Stimulated activated CD4-positive, alpha-beta T cell treated with anti-CD3 and anti-CD28 coated beads, Interleukin-12 subunit alpha, Interleukin-12 subunit beta, amount 100 ng/mL, for 48 hours (primary cell): ENCODE measurements at regions not wholly inside any gene's neighbourhood (a gene's known extent, or its start where the extent isn't known, plus 50 kb on each side); places are given as distances from the start of the nearest gene placed in this dataset.
"Not testable (repeated sequence)": the region's sequence is repeated elsewhere in the genome, so short reads cannot be mapped to it uniquely, and the experiment has no call there.

Source experiments
- DNase-seq, 3 donors: peaks; one replicate each; pipeline ENCODE4 v3.0.0-alpha.2; 2020; ENCODE audit warnings: low read depth in 2 of 3, low spot score in 1 of 3

DNA sequence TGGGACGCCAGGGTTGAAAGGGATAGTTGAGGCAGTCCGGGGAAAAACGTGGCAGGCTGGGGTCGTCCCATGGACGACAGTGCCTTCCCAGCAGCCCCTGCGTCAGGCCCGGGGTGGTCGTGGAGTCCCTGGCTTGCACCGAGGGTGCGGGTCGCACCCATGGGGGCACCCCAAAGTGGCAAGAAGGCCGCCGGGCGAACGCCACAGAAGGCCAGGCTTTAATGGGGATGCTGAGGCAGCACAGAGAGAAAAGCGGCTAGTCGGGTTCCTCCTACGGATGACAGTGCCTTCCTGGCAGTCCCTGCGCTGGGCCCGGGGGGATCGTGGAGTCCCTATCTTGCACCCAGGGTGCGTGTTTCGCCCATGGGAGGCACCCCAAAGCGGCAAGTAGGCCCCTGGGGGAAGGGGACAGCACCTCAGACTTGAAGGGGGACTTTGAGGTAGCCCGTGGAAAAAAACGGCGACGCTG, 158.6 kb upstream of the ALG10B start:
- DNase-seq: no peak

DNA sequence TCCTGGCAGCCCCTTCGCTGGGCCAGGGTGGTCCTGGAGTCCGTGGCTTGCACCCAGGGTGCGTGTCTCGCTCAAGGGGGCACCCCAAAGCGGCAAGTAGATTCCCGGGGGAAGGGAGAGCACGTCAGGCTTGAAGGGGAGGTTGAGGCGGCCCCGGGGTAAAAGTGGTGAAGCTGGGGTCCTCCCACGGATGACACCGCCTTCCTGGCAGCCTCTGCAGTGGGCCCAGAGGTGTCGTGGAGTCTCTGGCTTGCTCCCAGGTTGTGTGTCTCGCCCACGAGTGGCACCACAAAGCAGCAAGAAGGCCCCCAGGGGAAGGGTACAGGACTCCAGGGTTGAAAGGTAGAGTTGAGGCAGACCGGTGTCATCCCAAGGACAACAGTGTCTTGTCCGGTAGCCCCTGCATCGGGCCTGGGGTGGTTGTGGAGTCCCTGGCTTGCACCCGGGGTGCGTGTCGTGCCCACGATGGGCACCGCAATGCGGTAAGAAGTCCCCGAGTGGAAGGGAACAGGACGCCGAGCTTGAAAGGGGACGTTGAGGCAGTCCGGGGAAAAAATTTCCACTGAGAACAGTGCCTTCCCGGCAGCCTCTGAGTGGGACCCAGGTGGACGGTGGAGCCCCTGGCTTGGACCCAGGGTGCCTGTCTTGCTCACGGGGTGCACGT, 158.0 kb upstream of the ALG10B start:
- no peak for DNase-seq

DNA sequence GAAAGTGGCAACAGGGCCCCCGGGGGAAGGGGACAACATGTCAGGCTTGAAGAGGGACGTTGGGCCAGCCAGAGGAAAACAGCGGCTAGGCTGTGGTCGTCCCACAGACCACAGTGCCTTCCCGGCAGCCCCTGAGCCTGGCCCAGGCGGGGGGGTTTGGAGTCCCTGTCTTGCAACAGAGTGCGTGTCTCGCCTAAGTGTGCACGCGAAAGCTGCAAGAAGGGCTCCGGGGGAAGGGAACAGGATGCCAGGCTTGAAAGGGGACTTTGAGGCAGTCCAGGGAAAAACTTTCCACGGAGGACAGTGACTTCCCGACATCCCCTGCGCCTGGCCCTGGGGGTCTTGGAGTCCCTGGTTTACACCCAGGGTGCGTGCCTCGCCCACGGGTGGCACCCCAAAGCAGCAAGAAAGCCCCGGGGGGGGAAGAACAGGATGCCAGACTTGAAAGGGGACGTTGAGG, 157.5 kb upstream of the ALG10B start:
- DNase-seq: no peak

DNA sequence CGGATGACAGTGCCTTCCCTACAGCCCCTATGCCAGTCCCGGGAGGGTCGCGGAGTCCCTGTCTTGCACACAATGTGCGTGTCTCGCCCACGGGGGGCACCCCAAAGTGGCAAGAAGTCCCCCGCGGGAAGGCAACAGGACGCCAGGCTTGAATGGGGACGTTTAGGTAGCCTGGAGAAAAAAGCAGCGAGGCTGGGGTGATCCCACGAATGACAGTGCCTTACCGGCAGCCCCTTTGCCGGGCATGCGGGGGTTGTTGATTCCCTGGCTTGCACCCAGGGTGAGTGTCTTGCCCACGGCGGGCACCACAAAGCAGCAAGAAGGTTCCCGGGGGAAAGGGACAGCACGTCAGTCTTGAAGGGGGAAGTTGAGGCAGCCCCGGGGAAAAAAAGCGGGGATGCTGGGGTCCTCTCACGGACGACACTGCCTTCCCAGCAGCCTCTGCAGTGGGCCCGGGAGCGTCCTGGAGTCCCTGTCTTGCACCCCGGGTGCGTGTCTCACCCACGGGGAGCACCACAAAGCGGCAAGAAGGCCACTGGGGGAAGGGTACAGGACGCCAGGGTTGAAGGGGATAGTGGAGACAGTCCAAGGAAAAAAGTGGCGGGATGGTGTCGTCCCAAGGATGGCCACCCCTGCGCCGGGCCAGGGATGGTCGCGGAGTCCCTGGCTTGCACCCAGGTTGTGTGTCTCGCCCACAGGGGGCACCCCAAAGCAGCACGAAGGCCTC, 156.8 kb upstream of the ALG10B start:
- DNase-seq: no peak

DNA sequence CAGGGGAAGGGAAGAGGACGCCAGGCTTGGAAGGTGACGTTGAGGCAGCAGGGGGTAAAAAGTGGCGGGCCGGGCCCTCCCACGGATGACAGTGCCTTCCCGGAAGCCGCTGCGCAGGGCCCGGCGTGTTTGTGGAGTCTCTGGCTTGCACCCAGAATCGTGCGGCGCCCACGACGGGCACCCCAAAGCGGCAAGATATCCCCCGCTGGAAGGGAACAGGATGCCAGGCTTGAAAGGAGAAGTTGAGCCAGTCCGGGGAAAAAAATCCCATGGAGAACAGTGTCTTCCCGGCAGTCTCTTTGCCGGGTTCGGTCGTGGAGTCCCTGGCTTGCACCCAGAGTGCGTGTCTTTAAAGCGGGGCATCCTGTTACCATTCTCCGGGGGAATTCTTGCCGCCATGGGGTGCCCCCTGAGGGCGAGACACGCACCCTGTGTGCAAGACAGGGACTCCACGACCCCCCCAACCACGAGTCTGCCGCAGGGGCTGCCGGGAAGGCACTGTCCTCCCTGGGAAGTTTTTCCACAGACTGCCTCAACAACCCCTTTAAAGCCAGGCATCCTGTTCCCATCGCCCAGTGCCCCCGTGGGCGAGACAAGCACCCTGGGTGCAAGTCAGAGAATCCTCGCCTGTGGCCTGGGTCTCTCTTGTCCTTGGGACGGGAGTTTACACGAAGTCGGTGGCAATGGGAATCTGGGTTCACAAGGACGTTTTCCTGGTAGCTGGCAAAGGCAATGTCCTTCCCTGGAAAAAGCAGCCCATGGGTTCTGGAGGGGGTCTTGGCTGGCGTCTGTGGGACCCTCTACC, 156.1 kb upstream of the ALG10B start:
- no peak for DNase-seq

DNA sequence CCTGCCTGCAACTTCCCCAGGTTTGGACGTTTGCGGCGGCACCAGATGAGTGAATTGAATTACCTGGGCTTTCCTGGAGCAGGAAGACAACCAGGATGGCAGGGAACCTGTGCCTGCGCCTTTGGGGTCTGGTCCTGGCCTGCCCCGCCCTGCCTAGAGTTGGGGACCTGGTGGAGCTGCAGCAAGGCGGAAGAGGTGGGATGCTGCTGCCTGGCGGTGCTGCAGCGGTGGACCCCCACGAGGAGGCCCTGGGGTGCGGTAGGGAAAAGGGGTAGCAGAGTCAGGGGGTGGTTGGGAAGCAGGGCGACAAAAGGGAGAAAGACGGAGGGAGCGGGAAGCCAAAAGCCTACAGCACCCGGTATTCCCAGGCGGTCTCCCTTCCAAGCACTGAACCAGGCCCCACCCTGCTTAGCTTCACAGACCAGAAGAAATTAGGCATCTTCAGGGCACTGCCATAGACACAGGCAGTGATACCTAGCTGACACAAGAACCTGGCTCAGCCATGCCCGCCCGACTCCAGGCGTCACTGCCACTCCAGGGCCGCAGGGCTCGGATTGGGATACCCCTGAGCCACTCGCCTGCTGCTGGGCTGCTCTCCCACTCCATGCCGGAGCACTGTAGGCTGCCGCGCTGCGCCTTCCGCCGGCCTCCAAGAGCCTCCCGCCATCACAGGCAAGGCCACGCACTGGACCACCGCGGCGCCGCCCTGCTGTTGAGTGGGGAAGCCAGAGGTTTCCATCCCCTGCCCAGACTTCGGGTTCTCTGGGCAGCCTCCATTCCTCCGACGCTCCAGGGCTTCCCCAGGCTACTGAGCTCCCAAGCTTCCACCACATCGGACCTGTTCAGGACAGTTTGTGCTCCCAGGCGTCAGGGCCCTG, 155.2 kb upstream of the ALG10B start:
- no peak for DNase-seq

DNA sequence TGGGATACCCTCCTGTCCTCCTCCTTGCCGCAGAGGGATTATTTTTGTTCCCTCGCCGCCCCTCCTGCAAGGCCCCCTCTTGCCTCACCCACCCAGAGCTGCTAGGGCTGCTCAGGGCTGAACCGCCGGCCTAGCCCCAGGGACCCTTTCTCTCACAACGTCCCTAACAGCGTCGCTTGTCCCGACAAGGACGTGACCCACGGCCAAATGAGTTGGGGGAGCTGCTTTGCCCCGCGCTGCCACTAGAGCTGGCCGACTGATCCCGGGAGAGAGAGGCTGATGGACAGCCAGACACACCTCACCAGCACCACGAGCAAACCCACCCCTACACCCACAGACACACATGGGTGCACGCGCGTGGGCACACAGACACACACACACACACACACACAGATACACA, 154.6 kb upstream of the ALG10B start:
- DNase-seq: no peak

DNA sequence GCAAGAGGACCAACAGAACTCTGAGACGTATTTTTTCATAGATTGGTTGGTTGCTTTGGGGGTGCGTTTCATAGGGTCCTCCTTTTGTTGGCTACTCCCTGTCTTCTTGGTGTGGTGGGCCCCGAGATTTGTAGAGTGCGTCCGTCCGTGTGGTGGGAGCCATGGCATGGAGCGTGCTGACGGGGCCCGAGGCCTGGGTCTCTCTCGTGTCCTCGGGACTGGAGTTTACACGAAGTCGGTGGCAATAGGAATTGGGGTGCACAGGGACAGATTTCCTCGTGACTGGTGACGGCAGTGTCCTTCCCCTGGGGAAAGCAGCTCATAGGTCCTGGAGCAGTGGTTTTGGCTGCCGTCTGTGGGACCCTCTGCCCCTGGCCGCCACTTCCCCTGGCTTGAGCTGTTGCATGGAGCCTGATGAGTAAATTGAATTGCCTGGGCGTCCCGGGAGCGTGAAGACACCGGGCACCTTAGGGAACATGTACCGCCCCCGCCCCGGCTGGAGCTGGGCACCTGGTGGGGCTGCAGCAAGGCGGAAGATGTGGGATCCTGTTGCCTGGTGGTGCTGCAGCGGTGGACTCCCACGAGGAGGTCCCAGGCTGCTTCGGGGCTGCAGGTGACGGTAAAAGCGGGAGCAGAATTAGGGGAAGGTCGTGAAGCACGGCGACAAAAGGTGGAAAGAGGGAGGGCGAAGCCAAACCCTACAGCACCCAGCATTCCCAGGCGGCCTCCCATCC, 153.7 kb upstream of the ALG10B start:
- no peak for DNase-seq

DNA sequence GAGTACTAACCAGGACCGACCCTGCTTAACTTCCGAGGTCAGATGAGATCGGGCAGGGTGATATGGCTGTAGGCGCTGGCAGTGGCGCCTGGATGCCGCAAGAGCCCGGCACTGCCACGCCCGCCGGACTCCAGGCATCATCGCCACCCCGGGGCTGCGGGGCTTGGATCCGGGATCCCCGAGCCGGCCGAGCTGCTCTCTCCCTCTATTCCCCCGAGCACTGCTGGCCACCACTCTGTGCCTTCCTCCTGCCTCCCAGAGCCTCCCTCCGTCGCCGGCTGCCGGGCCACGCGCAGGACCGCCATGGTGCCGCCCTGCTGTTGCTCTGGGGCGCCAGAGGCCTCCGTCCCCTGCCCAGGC, 153.2 kb upstream of the ALG10B start:
- no peak for DNase-seq

DNA sequence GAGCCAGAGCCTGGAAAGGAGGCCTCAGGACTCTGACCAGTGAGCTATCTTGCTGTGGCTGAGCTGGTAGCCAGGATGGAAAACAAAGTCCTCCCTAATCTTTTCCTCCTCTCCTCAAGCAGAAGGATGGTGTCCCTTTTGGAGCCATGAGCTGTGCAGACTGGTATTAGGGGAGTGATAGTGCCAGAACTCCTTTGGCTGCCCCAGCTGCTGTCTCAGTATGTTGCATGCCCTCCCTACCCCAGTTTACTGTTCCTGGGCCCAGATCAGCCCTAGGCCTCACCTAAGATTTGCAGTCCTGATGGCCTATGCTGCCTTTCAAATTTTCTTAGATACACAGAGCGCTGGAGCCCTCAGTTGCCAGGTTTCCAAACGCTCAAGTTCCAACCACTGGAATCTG, 150.3 kb upstream of the ALG10B start:
- DNase-seq: no peak

DNA sequence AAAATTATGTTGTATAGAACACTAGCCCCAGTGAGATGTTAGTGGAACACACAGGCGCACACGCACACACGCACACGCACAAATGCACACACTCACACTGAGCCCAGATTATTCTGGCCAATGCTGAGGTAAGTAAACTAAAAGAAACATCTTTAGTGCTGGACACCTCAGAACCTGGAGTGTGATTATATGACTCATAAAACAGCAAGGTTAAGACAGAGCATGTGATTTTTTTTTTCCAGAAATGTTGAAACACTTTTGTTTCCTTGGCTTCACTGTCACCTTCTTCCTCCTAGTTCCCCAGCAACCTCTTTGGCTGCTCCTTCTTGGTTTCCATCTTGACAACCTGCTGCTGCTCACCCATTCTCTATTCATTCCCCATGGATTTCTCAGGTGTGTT, 141.0 kb upstream of the ALG10B start:
- DNase-seq: no peak

DNA sequence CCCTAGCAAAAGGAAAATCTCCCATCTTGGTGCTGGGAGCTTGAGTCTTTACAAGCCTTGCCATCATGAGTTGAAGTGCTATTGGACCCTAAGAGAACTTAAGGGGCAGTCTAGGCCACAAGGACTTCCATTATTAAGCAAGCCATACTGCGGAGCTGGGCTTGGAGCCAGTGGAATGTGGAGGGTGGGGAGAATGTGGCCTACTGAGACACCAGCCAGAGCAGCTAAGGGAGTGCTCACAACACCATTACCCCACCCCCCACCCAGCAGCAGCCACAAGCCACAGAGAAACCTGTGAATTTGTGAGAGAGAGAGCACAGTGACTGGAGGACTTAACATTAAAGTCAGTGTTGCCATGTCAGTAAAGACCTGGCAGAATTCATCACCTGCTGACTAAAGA, 133.0 kb upstream of the ALG10B start:
- DNase-seq: not testable (repeated sequence)

DNA sequence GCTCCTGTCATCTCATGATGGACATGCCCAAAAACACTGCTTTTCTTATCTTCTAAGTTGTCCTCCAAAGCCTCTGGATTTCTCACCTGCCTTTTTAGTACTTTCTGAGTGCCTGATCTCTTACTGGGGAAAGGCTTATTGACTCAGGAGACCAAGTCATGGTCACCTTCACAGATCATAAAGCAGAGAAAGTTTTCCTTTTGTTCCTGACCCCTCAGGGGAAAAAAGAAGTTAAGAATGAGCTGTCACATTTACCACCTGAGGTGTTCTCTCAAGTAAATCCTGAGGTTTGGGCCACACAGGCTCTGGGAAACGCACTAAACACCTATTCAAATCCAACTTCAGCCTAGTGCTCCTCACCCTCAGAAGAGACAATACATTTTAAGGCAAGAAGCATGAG, 119.3 kb upstream of the ALG10B start:
- not testable (repeated sequence) for DNase-seq

DNA sequence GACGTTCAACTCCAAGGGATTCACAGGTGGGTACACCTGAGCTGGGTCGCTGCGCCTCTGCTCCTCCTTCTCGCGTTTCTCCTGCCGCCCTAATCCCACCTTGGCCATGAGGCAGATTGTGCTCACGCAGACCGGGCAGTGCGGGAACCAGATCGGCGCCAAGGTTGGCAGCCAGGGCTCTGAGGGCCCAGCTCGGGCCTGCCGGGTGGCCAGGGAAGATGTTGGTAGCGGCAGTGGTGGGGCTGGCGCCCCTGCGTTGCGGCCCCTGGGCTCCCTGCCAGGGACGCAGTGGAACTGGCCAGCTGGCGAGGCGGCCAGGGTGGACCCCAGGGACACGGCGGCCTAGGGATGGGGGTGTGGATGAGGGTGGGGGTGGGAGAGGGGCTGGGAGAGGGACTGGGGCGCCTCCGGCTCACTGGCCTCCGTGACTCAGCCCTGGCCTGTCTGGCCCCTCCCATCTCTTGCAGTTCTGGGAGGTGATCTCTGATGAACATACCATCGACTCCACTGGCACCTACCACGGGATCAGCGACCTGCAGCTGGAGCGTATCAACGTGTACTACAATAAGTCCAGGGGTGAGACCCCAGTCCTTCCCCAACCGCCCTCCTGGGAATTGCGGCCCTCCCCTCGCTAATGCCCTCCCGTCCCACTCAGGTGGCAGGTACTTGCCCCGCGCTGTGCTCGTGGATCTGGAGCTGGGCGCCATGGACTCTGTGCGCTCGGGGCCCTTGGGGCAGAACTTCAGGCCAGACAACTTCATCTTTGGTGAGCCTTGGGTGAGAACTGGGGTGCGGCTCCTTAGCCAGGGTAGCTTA, 114.9 kb upstream of the ALG10B start:
- no peak for DNase-seq

DNA sequence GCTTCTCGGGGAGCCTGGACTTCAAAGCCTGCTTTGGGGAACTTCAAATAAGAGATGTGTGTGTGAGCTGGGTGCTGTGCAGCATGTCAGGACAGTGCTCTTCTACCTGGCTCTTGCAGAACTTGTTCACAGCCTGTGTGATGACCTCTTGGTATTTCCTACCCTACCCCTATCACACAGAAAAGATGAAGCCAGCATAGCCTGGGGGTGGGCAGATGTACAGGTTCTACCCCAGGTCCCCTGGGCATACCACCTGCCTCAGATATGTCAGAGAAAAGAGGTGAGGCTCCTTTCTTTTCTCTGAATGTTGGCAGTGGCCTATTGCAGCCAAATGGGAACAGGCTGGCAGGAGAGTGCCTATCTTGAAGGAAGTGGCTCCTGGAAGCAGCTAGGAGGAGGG, 111.7 kb upstream of the ALG10B start:
- no peak for DNase-seq

DNA sequence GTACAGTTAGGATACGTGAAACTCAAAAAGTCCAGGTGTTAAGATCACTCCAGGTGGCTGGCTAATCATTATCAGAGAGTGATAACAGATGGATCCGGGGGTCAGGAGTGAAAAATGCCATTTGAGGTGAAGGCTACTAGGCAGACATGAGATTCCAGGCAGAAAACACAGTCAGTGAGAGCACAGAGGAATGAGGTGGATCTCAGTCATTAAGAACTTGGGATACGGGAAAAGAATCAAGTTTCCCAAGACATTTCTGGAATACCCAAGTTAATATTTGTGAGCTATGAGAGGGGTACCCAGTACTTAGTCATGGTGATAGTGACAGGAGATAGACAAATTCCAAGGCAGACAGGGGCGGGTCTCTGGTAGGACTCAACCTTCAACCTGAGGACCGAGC, 94.6 kb upstream of the ALG10B start:
- no peak for DNase-seq

DNA sequence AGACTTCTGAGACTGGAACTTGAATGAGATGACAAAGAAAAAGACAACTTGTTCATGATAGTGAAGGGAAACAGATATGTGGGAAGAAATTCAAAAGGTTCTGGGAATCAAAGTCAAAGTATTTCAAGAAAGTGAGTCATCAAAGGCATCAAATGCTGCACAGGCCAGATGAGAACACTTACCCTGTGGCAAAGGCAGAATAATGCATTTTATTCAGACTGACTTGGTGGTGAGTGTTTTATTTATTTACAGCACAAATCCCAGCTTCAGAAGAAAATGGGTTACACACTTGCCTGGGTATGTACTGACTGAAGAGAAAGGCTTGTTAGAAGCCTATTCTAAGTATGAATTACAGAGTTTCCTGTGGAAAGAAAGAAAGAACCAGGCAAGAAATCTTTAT, 78.2 kb upstream of the ALG10B start:
- not testable (repeated sequence) for DNase-seq

DNA sequence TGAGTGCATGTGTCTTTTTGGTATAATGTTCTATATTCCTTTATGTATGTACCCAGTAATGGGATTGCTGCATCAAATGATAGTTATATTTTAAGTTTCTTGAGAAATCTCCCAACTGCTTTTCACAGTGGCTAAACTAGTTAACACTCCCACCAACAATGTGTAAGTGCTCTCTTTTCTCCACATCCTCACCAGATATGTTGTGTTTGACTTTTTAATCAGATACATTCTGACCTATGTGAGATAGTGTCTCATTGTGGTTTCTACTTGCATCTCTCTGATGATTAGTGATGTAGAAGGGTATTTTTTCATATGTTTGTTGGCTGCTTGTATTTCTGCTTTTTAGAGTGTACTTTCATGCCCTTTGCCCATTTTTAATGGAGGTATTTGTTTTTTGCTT, 62.8 kb upstream of the ALG10B start:
- no peak for DNase-seq

DNA sequence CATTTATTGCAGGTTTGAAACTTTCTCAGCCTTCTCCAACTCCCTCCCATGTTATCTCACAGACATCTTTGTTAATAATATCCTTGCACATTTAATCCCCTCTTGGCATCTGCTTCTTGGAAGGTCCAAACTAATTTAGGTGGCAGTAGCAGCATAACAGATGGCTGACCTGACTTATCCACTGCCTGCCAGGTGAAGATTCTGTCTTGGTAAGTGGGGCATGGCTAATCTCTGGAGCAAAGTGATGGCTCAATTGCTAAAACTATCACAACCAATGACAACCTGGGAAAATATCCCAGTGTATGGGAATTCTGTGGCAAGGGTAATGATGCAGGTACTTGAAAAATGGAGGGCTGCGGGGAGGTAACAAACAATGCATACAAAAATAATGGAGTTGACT, 58.2 kb upstream of the ALG10B start:
- DNase-seq: no peak
